ENCODE measurements at regions not wholly inside any gene's neighbourhood (a gene's known extent, or its start where the extent isn't known, plus 50 kb on each side); places are given as distances from the start of the nearest gene placed in this dataset.
A peak's percentile ranks its signal among the peaks of the same experiment; 100 is the strongest.
"Not testable (repeated sequence)": the region's sequence is repeated elsewhere in the genome, so short reads cannot be mapped to it uniquely, and the experiment has no call there.

DNA sequence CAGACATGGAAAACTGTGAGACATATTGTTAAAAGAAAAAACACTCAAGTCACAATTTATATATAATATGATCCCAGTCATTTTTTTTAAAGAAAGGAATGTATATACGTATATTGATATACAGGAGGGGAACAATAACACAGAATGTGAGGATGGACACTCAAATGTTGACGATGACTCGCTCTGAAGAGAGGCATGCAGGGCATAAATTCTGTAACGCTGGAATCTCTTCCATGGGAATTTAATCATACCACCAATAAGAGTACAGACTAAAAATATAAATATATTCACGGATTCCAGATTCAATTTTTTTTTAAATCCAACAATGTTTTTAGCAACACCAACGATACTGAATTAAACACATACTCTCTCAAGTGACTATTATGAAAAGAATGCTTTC is 106.9 kb upstream of the CCDC28A start:
- DNase-seq: no peak

DNA sequence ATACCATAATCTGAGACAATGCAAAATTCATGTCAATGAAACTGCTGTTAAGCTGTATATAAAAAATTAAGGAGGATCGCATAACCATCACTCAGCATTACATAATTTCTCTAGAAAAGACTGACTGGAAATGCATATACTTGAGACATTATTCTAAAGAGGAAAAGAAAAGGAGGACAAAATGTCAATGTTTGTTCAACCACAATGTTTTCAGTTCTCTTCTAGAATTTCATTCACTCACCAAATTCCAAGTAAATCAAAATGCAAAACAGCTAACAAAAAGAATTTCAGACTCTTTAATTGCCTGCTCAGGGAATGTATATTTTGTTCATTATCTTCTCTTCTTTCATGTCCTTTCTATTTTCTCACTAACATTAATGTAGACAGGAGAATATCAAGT is 106.2 kb upstream of the CCDC28A start:
- DNase-seq: no peak

DNA sequence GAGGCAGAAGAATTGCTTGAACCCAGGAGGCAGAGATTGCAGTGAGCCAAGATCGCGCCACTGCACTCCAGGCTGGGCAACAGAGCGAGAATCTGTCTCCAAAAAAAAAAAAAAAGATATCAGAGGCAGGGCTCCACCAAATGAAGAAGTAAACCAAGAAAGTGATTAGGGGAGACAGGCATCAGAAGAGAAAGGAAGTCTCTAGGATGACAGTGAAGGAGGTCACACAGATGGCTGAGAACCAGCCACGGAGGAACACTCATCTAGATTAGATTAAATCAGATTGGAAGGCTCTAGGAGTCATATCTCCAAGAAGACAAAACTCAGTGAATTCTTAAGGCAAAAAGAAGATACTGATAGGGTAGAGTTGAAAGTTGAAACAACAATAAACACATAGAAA is 102.2 kb upstream of the CCDC28A start:
- DNase-seq: no peak

DNA sequence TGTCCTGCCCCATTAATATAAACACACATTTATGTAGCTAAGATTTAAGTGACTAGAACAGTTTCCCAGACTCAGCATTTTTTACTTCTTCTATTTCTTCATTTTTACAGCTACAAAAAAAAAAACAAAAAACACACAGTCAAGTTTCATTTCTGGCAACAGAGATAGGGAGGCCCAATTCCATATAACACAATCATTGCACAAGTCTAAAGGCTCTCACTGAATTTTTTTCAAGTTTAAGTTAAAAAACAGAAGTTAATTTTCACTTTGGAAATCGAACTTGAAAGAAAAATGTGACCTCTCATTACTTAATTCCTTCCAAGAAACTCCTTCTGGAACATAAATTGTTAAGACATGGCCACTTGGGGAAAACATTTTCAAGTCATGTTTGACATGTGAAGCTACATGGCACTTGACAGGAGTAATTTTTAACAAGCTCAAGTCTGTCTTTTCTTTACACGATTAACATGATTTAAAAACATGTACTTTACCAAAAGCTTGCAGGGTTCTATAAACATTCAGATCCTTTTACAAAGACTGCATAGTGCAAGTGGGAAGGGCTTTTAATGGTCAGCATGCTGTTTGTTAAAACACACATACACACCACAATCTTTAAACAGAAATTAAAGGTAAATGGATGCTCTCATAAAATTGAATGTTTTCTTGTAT is 100.1 kb upstream of the CCDC28A start:
- DNase-seq: no peak

GRCh38 chr6:138674444-138674843 is 99.1 kb upstream of the CCDC28A start:
- DNase-seq: not testable (repeated sequence)

DNA sequence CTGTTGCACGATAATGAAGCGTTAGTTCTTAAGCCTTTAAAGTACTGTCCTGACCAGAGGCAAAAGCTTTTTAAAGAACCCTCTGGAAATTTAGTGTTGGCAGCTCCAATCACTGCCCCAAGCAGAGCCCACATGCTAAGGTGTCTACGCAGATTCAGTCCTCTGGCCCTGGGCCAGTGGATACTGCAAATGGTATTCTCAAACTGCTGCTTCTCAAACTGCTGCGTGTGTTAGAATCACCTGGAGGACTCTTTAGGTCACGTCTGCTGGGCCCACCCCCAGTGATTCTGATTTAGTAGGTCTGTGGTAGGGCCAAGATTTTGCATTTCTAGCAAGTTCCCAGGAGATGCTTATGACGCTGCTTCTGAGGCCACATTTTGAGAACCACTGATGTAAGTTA is 96.0 kb upstream of the CCDC28A start:
- DNase-seq: no peak

- DNase-seq: no peak
Observed at GRCh38 chr6:138678168-138678567, 95.4 kb upstream of the CCDC28A start.

DNA sequence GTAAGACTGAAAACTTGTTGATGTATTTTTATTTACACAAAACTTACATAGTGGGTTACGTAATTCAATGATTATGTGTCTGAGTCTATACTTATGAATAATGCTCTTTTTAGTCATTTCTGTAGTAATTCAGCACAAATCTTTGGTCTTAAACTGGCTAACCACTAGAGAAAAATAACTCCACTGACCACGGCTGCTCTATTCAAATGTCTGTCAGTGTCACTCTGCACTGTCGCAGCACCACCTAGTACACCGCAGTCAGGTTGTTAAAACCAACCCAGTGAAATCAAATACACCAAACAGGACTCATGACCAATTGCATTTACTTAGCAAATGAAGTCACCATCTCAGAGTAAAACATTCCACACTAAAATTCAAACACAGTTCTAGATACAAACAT is 93.5 kb upstream of the CCDC28A start:
- DNase-seq: no peak

- no peak for DNase-seq
Observed at GRCh38 chr6:138681627-138682026, 91.9 kb upstream of the CCDC28A start.

DNA sequence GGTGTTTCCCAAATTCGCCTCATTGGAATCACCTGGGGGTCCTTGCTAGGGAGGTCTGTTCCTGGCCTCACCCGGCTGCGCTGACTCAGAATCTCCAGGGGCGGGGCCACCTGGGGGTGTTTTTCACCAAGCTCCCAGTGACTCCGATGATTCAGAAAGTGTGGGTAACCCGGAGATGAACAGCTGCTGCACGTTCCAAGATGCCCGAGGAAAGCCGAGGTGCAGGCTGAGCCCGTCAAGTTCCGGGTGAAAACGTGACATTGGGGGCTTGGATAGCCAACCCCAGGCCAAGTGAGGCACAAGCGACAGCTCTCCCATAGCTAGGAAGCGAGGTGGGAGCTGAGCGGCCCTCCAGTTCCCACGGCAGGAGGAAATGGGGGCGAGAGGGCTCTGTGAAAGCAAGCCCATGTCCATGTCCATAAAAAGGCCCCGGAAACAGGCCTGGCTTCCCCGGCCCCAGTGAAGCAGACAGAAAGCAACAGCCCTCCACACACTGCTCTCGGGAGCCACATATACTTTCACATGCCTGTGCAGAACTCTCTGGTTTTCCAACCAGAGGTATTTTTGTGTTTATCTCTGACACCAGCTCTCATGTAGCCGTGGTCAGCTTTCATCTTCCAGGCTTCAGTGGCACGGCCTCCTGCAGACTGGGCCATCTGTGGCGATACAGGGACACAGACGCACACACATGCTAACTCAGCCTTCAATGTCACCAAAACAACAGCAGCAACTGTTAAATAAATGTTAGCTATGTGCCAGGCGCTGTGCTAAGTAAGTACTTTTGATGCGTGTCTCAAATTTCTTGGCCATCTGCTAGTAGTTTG is 90.7 kb upstream of the CCDC28A start:
- peak; percentile 3 to 37 for DNase-seq

GRCh38 chr6:138685257-138685656 is 88.3 kb upstream of the CCDC28A start:
- no peak for DNase-seq

DNA sequence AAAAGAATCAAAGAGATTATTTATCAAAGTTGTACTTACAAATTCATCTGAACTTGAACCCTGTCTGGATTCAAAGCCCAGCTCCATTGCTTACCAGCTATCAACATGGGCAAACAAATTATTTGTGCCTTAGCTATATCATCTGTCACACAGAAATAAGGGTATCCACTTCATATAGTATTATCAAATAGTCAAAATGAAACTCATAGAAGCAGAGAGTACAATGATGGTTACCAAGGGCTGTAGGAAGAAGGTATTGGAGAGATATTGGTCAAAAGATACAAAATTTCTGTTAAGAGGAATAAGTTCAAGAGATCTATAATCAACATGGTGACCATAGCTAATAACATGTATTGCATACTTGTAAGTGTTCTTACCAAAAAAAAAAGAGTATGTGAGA is 87.8 kb upstream of the CCDC28A start:
- no peak for DNase-seq

DNA sequence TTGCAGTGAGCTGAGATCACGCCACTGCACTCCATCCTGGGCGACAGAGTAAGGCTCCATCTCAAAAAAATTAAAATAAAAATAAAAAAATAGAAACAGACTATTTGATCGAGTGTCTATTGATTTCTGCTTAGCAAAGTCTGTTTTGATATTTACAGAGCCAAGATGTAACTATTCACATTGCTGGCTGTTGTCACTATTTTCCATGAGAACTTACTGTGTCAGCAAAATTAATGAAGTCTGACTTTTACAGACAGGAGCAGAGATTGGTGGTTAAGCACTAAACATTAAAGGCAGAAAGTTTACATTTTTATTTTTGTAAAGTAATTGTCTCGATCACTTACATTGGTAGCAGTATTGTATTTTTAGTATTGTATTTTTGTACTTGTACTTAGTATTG is 85.0 kb upstream of the CCDC28A start:
- no peak for DNase-seq

DNA sequence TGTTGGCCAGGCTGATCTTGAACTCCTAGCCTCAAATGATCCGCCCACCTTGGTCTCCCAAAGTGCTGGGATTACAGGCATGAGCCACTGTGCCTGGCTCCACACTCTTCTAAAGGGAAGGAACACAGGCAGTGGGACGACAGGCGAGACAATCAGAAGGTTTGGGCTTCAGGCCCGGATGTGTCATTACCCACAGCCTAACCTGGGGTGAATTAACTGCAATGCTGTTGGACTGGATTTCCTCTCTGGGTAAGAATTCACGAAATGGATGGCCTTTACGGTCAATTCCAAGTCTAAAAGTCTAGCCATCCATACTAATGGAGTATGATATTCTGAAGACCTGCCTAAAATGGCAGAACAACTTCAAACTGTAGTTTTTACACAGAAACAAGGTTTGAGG is 83.7 kb upstream of the CCDC28A start:
- DNase-seq: no peak

DNA sequence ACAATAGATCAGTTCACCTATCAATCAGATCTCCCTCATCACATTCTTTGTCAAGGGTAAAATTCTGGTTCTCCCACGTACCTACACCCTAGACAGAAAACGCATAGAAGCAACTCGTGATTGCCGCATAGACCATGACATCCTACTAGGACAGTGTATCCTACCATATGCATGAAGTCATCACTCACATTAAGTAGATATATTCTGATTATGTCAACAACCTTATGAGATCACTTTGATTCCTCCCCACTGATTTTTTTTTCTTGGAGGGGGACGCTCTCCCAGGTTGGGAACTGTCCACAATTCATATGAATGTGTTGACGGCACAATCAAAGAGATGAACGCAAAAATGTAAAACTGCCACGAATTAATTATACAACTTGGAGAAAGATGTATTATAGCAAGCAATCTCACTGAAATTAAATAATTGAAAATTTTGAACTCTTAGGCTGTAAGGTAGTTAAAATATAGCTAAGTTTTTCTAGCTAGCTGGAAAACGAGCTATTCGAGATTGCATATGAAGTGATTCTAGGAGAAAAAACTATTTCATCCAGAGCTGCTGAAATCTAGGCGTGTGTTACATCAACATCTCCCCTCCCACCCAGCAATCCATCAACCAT is 82.5 kb upstream of the CCDC28A start:
- no peak for DNase-seq

DNA sequence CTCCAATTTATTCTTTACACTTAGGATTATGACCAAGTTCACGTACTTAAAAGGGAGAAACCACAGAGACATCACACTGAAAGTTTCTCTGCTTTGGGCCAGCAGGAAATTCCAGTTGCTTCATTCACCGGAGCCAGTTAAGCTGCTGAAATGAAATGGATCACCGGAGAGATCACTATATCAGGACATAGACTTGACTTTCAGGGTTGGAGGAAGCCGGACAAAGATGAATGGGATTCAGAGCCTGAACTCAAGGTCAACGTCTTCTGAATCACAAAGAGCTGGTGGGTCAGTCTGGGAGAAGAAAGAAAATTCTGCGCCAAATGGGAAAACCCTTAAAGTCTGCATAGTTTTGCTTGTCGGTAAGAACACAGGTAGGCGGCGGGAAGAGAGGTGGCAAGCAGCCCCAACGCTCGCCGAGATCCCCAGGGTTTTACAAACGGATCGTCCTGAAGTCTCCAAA is 81.9 kb upstream of the CCDC28A start:
- no peak for DNase-seq

- DNase-seq: no peak
Observed at GRCh38 chr6:138692058-138692977, 81.3 kb upstream of the CCDC28A start.

- no peak for DNase-seq
Observed at GRCh38 chr6:138692978-138693909, 80.3 kb upstream of the CCDC28A start.

GRCh38 chr6:138695193-138695592 is 78.4 kb upstream of the CCDC28A start:
- DNase-seq: no peak

DNA sequence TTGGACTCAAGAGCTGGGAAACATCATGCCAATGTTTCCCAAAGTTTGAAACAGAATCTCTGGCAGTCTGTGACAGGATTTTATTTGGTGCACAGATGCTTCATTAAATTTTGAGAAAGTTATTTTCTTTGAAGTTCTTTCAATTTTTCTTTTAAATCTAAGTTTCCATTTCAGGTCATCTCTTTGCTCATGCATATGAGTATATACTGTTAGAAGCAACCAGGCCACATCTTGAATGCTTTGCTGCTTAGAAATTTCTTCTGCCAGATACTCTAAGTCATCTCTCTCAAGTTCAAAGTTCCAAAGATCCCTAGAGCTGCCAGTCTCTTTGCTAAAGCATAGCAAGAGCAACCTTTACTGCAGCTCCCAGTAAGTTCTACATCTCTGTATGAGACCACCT is 59.1 kb upstream of the CCDC28A start:
- DNase-seq: no peak

DNA sequence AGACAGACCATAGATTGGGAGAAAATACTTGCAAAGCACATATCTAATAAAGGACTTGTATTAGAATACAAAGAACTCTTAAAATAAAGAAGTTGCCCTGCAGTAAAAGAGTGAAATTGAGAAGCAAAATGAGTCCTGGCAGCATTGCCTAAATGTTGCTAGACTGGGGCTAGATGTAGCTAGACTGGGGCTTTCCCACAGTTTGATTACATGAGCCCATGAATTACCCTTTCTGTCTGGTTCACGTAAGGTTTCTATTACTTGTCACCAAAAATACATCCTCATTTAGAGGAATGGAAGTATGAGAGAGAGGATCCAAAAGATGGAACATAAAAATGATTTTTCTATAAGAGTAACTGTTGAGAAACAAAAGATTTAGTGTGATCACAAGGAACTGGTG is 57.6 kb upstream of the CCDC28A start:
- no peak for DNase-seq
